Stomach (tissue), 4 donors: ENCODE measurements at regions not wholly inside any gene's neighbourhood (a gene's known extent, or its start where the extent isn't known, plus 50 kb on each side); places are given as distances from the start of the nearest gene placed in this dataset.

ENCODE experiments used
- CTCF ChIP-seq, 7 experiments: fragments of 450-650 bp in 4 of 7; fragments of 200-600 bp in 3 of 7; sonication (generic) in 3 of 7; IDR thresholded peaks; one replicate each; pipeline ENCODE4 v1.5.1; 2016 to 2019; ENCODE audit warnings: antibody characterized with exemption in 7 of 7, control low read depth in 2 of 7, mild to moderate bottlenecking in 1 of 7
- EP300 ChIP-seq: sonication (generic); formaldehyde crosslinking; IDR thresholded peaks from one replicate; pipeline ENCODE4 v1.6.1; 2017; ENCODE audit warnings: antibody characterized with exemption
- POLR2A ChIP-seq, 4 donors: fragments of 450-650 bp; IDR thresholded peaks; one replicate each; pipeline ENCODE4 v1.6.1; 2016; ENCODE audit warnings: antibody characterized with exemption in 4 of 4, control low read depth in 2 of 4, mild to moderate bottlenecking in 1 of 4, moderate library complexity in 1 of 4
- POLR2AphosphoS5 ChIP-seq, 3 donors: sonication (generic); formaldehyde crosslinking; IDR thresholded peaks; one replicate each; pipeline ENCODE4 v1.6.1; 2016; ENCODE audit warnings: antibody characterized with exemption in 3 of 3

DNA sequence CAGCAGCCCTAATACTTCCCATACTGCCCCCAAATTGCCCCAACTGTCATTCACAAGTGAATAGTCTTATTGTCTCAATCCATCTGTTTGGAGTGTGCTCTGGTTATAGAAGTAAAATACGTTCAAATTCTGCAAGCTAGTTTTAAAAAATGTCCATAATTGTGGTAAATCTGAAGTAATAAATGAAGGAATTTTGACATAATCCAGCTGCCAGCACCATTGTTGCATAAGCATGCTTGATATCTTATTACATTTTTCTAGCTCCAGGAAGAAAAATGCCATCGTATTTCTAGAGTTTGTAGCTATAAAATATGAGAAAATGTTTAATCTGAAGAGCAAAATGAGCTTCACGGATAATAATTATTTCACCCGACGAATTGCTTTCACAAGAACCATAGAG is 664.7 kb downstream of the RFPL4B start:
- TF ChIP-seq POLR2AphosphoS5 (IDR thresholded peaks at IDR 0.05) (no peak), POLR2A (IDR thresholded peaks at IDR 0.05) (no peak), CTCF (IDR thresholded peaks at IDR 0.05) (no peak), EP300 (no peak)
